Raji (cell line): ENCODE measurements at regions not wholly inside any gene's neighbourhood (a gene's known extent, or its start where the extent isn't known, plus 50 kb on each side); places are given as distances from the start of the nearest gene placed in this dataset.

ENCODE experiments used
- POLR2A ChIP-seq: IDR thresholded peaks from 2 replicates; pipeline ENCODE4 v1.6.1; 2011; ENCODE audit warnings: low read depth, low read length, control low read depth; ENCODE audit not compliant: insufficient read depth

- TF ChIP-seq POLR2A = no peak
Observed at GRCh38 chr1:88275259-88275862, 408.7 kb upstream of the PKN2 start.

DNA sequence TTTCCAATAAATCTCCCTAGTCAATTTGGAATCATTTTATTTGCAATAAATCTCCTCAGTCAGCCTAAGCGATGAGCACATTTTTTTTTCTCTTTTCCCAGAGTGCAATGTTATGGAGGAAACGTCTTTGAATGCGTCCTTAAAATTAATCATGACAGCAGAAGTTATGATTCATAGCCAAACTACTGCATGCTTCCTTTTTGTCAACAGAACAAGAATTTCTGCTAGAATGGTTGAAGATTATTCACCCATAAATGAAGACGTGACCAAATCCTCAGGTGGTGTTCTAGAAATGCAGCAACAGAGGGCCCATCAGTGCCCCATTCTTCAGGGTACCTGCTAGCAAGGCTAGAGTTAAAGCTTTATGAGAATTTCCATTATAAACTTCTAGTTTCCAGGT, 407.9 kb upstream of the PKN2 start:
- TF ChIP-seq POLR2A = no peak

DNA sequence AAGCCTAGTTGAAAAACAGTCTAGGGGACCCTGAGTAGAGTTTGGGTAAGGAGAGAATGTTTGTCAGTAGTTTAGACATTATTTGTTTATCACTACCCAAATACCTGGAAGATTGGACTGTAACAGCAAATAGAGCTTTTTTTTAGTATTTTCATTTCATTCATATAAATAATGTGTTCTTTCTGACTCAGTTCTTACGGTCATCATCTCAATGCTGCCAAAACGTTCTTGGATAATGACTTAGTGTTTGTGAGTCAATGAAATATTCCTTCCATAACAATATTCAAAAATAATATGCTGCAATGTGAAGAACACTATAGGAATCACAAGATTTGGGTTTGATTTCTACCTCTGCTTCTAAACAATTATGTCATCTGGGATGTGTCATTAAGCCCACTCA, 400.0 kb upstream of the PKN2 start:
- TF ChIP-seq POLR2A = no peak

DNA sequence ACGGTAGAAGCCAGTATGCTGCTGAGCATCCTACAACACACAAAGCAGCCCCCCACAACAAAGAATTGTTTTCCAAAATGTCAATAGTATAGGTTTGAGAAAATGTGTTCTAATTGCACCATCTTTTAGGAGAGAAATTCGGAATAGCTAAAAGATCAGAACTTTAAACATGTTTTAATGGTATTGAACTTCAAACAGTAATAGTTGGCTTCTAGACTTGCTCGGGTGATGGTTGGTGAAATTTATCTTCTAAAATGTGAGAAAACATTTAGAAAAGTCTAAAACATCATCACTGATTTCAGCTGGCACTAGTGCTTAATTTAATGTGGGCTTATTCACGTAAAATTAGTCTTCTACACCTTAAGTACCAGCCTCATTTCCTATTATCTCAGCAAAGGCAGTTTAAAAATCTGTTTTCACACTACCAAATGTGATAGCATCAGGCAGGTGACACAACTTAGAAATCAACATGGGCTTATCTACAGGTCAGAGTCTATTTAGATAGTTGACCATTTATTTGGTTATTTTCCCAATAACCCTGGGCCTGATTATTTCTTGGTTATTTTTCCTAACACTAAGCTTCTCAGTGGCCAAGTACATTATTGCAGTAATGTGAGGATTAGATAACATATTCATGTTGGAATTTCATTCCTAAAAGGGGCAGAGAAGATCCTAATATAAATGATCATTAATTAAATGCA, 399.3 kb upstream of the PKN2 start:
- TF ChIP-seq POLR2A = no peak

DNA sequence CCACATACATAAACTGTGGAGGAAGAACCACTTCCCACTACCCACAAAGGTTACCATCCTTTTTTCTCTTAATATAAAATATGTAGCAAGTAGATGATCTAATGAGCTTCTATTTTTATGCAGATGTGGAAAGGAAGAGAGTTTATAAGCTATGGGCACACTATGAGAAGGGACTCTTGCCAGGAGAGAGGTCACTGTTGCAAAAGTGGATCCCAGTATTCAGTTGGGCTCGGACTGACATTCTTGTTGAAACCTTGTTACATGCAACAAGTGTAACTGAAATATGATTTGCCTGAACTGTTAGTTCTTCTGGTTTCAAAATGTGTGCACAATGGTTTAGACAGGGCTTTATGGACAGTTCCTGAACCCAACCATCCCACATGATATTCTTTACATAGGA, 397.4 kb upstream of the PKN2 start:
- no peak for TF ChIP-seq POLR2A

- TF ChIP-seq POLR2A = no peak
Observed at GRCh38 chr1:88288571-88288970, 395.5 kb upstream of the PKN2 start.

DNA sequence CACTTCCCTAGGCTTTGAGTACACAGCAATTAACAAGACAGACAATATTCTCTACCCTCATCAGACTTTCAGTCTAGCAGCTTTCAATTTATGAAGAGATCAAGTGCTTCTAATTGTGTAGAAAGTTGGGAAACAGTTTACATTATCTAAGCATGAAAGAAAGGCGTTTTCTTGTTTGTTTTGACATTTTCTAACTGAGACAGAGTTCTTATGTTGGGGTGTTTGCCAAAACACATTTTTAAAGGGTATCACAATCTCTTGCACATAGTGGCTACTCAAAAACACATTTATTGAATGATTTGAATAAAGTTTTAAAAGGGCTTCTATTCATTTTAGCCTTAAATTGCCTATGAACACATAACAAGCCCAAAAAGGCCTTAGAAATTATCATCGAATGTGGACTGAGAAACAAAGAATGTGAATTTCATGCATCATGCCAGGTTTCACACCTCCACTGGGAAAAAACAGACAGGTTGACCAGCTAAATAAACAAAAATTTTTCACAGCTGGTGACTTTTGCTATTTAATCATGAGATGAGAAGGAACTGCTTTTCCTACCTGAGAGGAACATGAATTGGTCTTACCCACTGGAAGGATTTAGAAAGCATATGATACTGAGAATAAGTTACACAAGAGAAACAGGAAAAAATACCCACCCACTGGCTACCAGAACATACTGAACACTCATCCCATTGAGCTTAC, 394.5 kb upstream of the PKN2 start:
- TF ChIP-seq POLR2A = no peak

DNA sequence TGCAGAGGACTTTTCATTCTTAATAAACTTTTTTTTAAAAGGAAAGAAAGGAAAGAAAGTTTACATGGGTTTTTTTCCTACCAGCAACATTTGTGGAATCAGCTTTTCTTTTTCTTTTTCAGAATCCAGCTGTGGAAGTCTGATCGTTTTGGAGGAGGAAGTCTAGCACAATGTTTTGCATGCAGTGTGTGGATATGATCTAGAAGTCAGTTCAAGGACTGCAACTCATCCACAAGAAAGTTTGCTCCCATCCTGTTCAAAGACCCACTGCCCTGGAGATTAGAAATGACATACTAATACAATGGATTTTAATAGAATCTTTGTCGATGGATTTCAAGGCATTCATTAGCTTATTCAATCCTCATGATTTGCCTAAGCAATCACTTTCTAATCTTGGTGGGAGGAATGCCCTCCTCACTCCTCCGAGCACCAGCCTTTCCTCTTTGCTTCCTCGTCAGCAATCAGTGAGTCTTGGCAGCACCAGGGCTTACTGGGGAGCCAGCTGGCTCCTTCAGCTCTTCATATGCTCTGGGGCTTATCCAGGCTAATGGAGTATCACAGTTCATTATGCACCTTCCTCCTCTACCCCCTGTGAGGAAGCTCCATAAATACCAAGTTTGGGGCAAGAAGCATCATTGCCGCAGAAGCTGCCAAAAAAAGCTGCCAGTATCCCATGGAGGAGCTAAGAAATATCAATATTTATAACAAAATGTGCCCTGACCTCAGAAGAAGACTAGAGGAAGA, 392.3 kb upstream of the PKN2 start:
- TF ChIP-seq POLR2A = no peak

- TF ChIP-seq POLR2A = no peak
Observed at GRCh38 chr1:88293691-88294190, 390.3 kb upstream of the PKN2 start.

DNA sequence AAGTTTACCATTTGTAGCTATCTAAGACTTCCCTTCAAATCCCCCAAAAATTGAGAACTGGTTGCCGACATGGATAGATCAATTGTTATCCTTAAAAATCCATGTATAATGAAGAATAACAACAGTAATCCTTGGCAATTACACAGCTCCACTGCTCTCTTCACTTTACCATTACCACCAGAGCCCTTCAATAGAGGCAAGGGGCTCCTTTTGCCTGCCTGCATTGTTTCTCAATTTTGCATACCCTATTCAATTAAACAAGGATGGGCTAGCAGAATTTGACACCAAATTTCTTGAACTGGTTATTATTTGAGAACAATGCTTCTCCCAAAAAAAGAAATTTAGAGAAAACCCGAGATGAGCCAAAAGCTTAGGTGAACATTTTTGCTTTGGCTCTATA, 387.8 kb upstream of the PKN2 start:
- TF ChIP-seq POLR2A = no peak

DNA sequence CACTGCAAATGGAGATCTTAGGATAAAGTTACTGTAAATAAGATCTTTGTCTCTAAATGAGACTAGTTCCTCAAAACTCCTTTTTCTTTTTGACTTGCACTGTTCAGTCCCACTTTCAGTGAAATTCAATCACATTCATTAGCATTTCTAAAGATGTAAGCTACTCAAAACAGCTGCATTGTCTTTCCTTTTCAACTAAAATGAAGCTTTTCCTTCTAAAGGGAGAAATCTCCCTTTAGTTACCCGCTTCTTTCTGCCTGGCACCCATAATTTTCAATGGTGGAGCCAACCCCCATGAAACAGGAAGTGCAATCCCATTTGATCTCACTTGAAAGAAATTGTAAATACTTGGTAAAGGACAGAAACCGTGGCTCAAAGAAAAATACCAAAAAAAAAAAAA, 387.4 kb upstream of the PKN2 start:
- no peak for TF ChIP-seq POLR2A

DNA sequence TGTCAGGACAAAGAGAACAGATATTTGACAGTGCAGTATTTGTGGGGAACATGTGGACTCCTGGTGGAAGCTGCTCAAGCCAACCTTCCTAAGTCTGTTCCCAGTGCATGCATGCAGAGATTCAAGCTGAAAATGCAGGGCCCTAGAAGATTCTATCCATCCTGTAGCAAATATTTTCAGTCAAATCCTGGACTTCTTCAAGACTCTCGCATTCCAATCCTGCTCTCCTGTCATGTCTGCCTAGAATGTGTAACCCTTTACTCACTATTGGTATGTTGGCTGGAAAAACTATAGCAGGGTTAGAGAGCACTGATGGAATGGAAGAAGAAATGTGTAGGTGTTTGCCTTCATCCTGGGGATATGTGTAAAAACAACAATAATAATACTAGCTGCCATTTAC, 385.6 kb upstream of the PKN2 start:
- no peak for TF ChIP-seq POLR2A

- TF ChIP-seq POLR2A = no peak
Observed at GRCh38 chr1:88300752-88301263, 383.3 kb upstream of the PKN2 start.

- TF ChIP-seq POLR2A = no peak
Observed at GRCh38 chr1:88302843-88303486, 381.1 kb upstream of the PKN2 start.

- TF ChIP-seq POLR2A = no peak
Observed at GRCh38 chr1:88311265-88311664, 372.8 kb upstream of the PKN2 start.
